ENCODE measurements at regions not wholly inside any gene's neighbourhood (a gene's known extent, or its start where the extent isn't known, plus 50 kb on each side); places are given as distances from the start of the nearest gene placed in this dataset.

GRCh38 chr4:27759611-27760575, 899.3 kb downstream of the STIM2 start:
- Mint-ChIP-seq H3K9me3 (ENCODE audit: unreplicated experiment) (no peaks in the 10 kb centered on the region), H3K4me3 (ENCODE audit: unreplicated experiment) (no peak overlapping the region), H3K27ac (ENCODE audit: unreplicated experiment) (no peak overlapping the region), H3K4me1 (ENCODE audit: low read depth, unreplicated experiment) (no peaks in the 10 kb centered on the region), H3K36me3 (ENCODE audit: unreplicated experiment) (no peaks in the 10 kb centered on the region), H3K27me3 (ENCODE audit: unreplicated experiment) (no peaks in the 10 kb centered on the region)
- DNase-seq, result no peak
- TF ChIP-seq, protein P1, sequence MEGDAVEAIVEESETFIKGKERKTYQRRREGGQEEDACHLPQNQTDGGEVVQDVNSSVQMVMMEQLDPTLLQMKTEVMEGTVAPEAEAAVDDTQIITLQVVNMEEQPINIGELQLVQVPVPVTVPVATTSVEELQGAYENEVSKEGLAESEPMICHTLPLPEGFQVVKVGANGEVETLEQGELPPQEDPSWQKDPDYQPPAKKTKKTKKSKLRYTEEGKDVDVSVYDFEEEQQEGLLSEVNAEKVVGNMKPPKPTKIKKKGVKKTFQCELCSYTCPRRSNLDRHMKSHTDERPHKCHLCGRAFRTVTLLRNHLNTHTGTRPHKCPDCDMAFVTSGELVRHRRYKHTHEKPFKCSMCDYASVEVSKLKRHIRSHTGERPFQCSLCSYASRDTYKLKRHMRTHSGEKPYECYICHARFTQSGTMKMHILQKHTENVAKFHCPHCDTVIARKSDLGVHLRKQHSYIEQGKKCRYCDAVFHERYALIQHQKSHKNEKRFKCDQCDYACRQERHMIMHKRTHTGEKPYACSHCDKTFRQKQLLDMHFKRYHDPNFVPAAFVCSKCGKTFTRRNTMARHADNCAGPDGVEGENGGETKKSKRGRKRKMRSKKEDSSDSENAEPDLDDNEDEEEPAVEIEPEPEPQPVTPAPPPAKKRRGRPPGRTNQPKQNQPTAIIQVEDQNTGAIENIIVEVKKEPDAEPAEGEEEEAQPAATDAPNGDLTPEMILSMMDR (IDR thresholded peaks at IDR 0.05; ENCODE audit: partially characterized antibody, unreplicated experiment), result no peak

DNA sequence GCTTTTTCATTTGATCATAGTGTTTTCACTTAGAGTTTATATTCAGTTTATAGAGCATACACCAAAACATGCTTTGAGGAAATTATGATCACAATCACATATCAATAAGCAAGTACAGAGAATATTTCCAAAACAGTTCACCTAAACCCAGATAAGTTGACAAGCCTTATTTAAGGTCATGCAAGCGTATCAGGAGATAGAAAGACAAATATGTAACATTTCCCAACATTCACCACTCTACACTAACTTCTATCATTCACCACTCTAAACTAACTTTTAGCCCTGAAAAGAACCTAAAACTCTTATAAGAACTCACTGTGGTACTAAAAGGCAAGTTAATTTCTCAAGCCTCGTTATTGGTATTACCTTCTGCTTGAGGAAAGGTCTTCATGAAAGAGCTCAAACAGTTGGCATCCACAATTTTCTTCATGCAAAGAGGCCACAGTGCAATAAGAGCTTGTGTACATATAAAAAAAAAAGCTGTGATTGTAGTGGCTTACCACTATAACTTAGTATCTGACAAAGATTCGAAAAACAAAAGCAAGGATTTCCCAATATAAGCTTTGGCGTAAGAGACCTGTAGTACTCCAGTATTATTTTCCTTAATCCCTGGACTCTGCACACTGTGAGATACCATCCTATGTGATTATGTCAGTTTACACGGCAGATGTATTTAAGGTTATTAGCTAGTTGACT, 903.3 kb downstream of the STIM2 start:
- no peaks in the 10 kb centered on the region for H3K27me3 Mint-ChIP-seq (ENCODE audit: unreplicated experiment)
- no peaks in the 10 kb centered on the region for H3K9me3 Mint-ChIP-seq (ENCODE audit: unreplicated experiment)
- DNase-seq, result no peak
- H3K4me1 Mint-ChIP-seq (ENCODE audit: low read depth, unreplicated experiment), result no peaks in the 10 kb centered on the region
- no peak overlapping the region for H3K4me3 Mint-ChIP-seq (ENCODE audit: unreplicated experiment)
- H3K27ac Mint-ChIP-seq (ENCODE audit: unreplicated experiment), result no peak overlapping the region
- TF ChIP-seq, protein P1 (IDR thresholded peaks at IDR 0.05; ENCODE audit: partially characterized antibody, unreplicated experiment), result no peak
- no peaks in the 10 kb centered on the region for H3K36me3 Mint-ChIP-seq (ENCODE audit: unreplicated experiment)

- no peak overlapping the region for H3K4me3 Mint-ChIP-seq (ENCODE audit: unreplicated experiment)
- DNase-seq, result no peak
- no peaks in the 10 kb centered on the region for H3K9me3 Mint-ChIP-seq (ENCODE audit: unreplicated experiment)
- TF ChIP-seq, protein P1 (IDR thresholded peaks at IDR 0.05; ENCODE audit: partially characterized antibody, unreplicated experiment), result no peak
- no peaks in the 10 kb centered on the region for H3K27me3 Mint-ChIP-seq (ENCODE audit: unreplicated experiment)
- H3K27ac Mint-ChIP-seq (ENCODE audit: unreplicated experiment), result no peak overlapping the region
- no peaks in the 10 kb centered on the region for H3K4me1 Mint-ChIP-seq (ENCODE audit: low read depth, unreplicated experiment)
- no peaks in the 10 kb centered on the region for H3K36me3 Mint-ChIP-seq (ENCODE audit: unreplicated experiment)
These were observed 903.8 kb downstream of the STIM2 start for GRCh38 chr4:27764526-27764837.

DNA sequence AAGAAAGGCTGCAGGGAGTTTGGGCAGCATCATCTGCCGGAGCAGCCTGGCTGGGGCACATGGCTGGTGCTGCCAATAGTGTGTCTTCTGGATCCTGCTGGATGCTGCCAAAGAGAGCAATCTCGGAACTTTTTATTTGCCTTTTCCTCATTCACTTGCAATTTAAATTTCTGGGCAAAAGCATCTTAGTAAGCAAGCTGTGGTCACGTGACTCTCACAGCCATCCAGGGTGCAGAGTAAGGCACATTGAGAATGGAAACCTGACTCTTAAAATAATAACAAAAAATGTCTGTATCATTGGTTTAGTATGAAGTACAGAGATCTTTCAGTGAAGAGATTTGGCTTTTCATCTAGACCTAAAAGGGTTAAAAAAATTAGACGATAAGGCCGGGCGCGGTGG, 910.3 kb downstream of the STIM2 start:
- Mint-ChIP-seq H3K27ac (ENCODE audit: unreplicated experiment) (no peak overlapping the region), H3K4me1 (ENCODE audit: low read depth, unreplicated experiment) (no peaks in the 10 kb centered on the region), H3K4me3 (ENCODE audit: unreplicated experiment) (no peak overlapping the region), H3K36me3 (ENCODE audit: unreplicated experiment) (no peaks in the 10 kb centered on the region), H3K27me3 (ENCODE audit: unreplicated experiment) (no peaks in the 10 kb centered on the region), H3K9me3 (ENCODE audit: unreplicated experiment) (no peaks in the 10 kb centered on the region)
- TF ChIP-seq, protein P1 (IDR thresholded peaks at IDR 0.05; ENCODE audit: partially characterized antibody, unreplicated experiment), result no peak
- no peak for DNase-seq

DNA sequence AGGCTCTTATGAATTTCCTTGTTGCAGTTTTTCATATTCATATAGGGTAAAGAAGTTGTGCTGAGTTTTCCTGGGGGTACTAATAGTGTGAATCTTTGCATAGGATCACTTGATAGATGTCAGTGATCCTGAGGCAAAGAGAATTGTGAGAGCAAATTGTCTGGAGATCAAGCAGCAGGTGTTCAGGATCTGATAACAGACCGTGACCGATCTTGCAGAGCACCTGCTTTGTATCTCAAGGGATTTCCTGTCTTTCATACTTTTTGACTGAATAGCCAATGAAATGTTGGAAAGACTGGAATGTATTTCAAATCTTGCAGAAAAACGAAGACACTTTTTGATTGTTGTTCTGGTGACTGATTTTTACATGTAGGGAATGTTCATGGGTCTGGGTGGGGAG, 914.5 kb downstream of the STIM2 start:
- TF ChIP-seq, protein P1 (IDR thresholded peaks at IDR 0.05; ENCODE audit: partially characterized antibody, unreplicated experiment), result no peak
- DNase-seq, result no peak
- Mint-ChIP-seq H3K4me1 (ENCODE audit: low read depth, unreplicated experiment) (no peaks in the 10 kb centered on the region), H3K27me3 (ENCODE audit: unreplicated experiment) (no peaks in the 10 kb centered on the region), H3K9me3 (ENCODE audit: unreplicated experiment) (no peaks in the 10 kb centered on the region), H3K36me3 (ENCODE audit: unreplicated experiment) (no peaks in the 10 kb centered on the region), H3K27ac (ENCODE audit: unreplicated experiment) (no peak overlapping the region), H3K4me3 (ENCODE audit: unreplicated experiment) (no peak overlapping the region)

All from glutamatergic neuron (in vitro differentiated cells).